Chondrocyte (in vitro differentiated cells): ENCODE measurements at regions not wholly inside any gene's neighbourhood (a gene's known extent, or its start where the extent isn't known, plus 50 kb on each side); places are given as distances from the start of the nearest gene placed in this dataset.

Experiments used
- DNase-seq: peaks from one replicate; pipeline ENCODE4 v3.0.0; 2021; ENCODE audit warnings: mixed read lengths, low spot score
- H3K27ac Mint-ChIP-seq: one replicate; pipeline ENCODE4 v1.8.0; 2021; ENCODE audit warnings: mild to moderate bottlenecking, moderate library complexity, mixed read lengths; ENCODE audit not compliant: unreplicated experiment
- H3K27me3 Mint-ChIP-seq: 2 replicates; pipeline ENCODE4 v1.8.0; 2021; ENCODE audit warnings: low read depth, mixed read lengths
- H3K36me3 Mint-ChIP-seq: 2 replicates; pipeline ENCODE4 v1.8.0; 2021; ENCODE audit warnings: low read depth, mixed read lengths
- H3K4me1 Mint-ChIP-seq: 2 replicates; pipeline ENCODE4 v1.8.0; 2021; ENCODE audit warnings: low read depth, mild to moderate bottlenecking, mixed read lengths
- H3K4me3 Mint-ChIP-seq: one replicate; pipeline ENCODE4 v1.8.0; 2021; ENCODE audit warnings: mild to moderate bottlenecking, moderate library complexity, mixed read lengths; ENCODE audit not compliant: unreplicated experiment
- H3K9me3 Mint-ChIP-seq: 2 replicates; pipeline ENCODE4 v1.8.0; 2021; ENCODE audit warnings: low read depth, mixed read lengths
- TF ChIP-seq, protein P1 (sequence below): fragments of 200-600 bp; sonication (generic); IDR thresholded peaks from 2 replicates; pipeline ENCODE4 v1.5.0; 2021; ENCODE audit warnings: antibody characterized with exemption, mild to moderate bottlenecking, moderate library complexity

GRCh38 chr6:147774856-147775255 is 266.4 kb downstream of the SAMD5 start:
- Mint-ChIP-seq H3K4me3 (no peak overlapping the region), H3K9me3 (no peaks in the 10 kb centered on the region), H3K27ac (no peak overlapping the region), H3K36me3 (no peaks in the 10 kb centered on the region), H3K4me1 (no peaks in the 10 kb centered on the region), H3K27me3 (no peaks in the 10 kb centered on the region)
- no peak for DNase-seq
- TF ChIP-seq, protein P1, sequence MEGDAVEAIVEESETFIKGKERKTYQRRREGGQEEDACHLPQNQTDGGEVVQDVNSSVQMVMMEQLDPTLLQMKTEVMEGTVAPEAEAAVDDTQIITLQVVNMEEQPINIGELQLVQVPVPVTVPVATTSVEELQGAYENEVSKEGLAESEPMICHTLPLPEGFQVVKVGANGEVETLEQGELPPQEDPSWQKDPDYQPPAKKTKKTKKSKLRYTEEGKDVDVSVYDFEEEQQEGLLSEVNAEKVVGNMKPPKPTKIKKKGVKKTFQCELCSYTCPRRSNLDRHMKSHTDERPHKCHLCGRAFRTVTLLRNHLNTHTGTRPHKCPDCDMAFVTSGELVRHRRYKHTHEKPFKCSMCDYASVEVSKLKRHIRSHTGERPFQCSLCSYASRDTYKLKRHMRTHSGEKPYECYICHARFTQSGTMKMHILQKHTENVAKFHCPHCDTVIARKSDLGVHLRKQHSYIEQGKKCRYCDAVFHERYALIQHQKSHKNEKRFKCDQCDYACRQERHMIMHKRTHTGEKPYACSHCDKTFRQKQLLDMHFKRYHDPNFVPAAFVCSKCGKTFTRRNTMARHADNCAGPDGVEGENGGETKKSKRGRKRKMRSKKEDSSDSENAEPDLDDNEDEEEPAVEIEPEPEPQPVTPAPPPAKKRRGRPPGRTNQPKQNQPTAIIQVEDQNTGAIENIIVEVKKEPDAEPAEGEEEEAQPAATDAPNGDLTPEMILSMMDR = peak; percentile 58

- H3K9me3 Mint-ChIP-seq = no peaks in the 10 kb centered on the region
- H3K27me3 Mint-ChIP-seq = no peaks in the 10 kb centered on the region
Observed at GRCh38 chr6:147776631-147777213, 268.2 kb downstream of the SAMD5 start.

GRCh38 chr6:147779624-147780023 is 271.1 kb downstream of the SAMD5 start:
- Mint-ChIP-seq H3K4me3 (no peak overlapping the region), H3K27me3 (no peaks in the 10 kb centered on the region), H3K36me3 (no peaks in the 10 kb centered on the region), H3K9me3 (no peaks in the 10 kb centered on the region), H3K4me1 (peaks cover 9% of the 10 kb centered on the region), H3K27ac (no peak overlapping the region)
- no peak for DNase-seq
- TF ChIP-seq, protein P1 = no peak

More at GRCh38 chr6:147776631-147777213, 268.2 kb downstream of the SAMD5 start:
- DNase-seq = no peak
- peaks cover under 1% of the 10 kb centered on the region for H3K4me1 Mint-ChIP-seq
- H3K27ac Mint-ChIP-seq = no peak overlapping the region
- no peaks in the 10 kb centered on the region for H3K36me3 Mint-ChIP-seq
- TF ChIP-seq, protein P1 = no peak
- no peak overlapping the region for H3K4me3 Mint-ChIP-seq

DNA sequence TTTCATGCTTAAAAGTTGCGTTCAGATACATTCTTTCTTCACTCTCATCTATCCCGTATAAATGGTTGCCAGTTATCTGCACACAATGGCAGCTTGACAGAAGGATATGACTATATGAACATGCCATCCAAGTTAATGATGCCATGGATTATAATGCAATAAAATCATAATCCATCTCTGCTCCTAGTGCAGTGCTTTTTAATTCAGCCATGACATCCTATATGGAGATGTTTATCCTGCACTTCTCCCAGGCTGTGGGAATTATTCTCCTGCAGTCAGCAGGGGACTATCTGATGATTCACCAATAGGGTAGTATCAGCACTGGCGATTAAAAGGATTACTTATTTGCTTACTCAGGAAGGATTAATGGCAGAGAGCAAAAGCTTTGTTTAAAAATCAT is 273.8 kb downstream of the SAMD5 start:
- Mint-ChIP-seq H3K36me3 (no peaks in the 10 kb centered on the region), H3K4me3 (no peak overlapping the region), H3K27me3 (no peaks in the 10 kb centered on the region), H3K9me3 (no peaks in the 10 kb centered on the region), H3K4me1 (peaks cover 9% of the 10 kb centered on the region), H3K27ac (peak overlapping the region; percentile 54)
- no peak for DNase-seq
- TF ChIP-seq, protein P1 = no peak

DNA sequence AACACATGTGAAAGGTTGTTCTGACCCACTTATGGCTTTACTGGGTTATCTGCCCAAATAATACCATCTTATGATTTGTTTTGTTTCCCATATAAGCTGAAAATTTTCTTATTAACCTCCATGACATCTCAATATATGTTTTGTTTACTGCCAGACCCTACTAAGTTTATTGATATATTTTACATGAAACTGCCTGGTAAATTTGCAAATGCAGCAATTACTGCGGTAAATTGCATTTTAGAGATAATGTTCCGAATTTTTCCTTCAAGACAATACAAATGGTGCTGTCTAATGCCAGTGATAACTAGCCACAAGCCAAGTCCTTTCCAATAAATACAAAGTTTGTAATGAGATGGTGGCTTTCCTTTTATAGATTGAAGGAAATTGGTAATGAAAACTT is 275.9 kb downstream of the SAMD5 start:
- no peaks in the 10 kb centered on the region for H3K9me3 Mint-ChIP-seq
- no peak overlapping the region for H3K27ac Mint-ChIP-seq
- H3K4me3 Mint-ChIP-seq = no peak overlapping the region
- H3K4me1 Mint-ChIP-seq = peaks cover 9% of the 10 kb centered on the region
- DNase-seq = no peak
- no peaks in the 10 kb centered on the region for H3K36me3 Mint-ChIP-seq
- TF ChIP-seq, protein P1 = no peak
- no peaks in the 10 kb centered on the region for H3K27me3 Mint-ChIP-seq
